GM21360 (cell line): ENCODE measurements at regions not wholly inside any gene's neighbourhood (a gene's known extent, or its start where the extent isn't known, plus 50 kb on each side); places are given as distances from the start of the nearest gene placed in this dataset.
"Not testable (repeated sequence)": the region's sequence is repeated elsewhere in the genome, so short reads cannot be mapped to it uniquely, and the experiment has no call there.

Source experiments
- ATAC-seq: cut with Tn5 transposase; IDR thresholded peaks from one replicate; pipeline ENCODE4 v1.9.1; 2021; ENCODE audit warnings: mild to moderate bottlenecking, moderate library complexity; ENCODE audit not compliant: unreplicated experiment

DNA sequence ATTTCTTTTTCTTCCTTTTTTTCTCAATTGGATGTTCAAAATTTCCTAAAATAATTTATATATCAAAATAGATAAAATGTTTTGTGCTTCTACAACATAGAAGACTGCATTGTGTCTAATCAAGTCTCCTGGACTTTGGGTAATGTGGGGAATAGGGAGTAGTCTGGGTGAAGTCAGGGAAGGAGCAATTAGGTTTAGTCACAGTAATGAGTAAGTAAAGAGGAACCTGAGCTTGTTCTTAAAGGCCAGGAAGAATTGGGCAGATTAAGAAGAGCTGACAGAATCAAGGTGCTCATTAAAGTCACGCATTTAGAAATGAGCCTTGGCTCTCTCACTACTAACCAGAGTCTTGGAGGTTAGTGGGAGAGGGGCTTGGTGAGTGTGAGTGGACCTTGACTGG is 233.3 kb upstream of the SSTR1 start:
- ATAC-seq = no peak

- ATAC-seq = no peak
These were observed 230.2 kb upstream of the SSTR1 start for GRCh38 chr14:37977481-37977880.

- no peak for ATAC-seq
These were observed 221.8 kb upstream of the SSTR1 start for GRCh38 chr14:37985826-37986470.

GRCh38 chr14:37988472-37988871 is 219.2 kb upstream of the SSTR1 start:
- ATAC-seq = no peak

DNA sequence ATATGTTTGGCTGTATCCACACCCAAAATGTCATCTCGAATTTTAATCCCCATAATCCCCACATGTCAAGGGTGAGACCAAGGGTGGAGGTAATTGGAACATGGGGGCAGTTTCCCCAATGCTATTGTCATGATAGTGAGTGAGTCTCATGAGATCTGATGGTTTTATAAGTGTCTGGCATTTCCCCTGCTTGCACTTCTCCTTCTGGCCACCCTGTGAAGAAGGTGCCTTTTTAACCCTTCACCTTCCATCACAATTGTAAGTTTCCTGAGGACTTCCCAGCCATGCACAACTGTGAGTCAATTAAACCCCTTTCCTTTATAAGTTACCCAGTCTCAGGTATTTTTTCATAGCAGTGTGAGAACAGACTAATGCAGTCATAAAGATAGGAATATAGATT is 216.7 kb upstream of the SSTR1 start:
- ATAC-seq = no peak

DNA sequence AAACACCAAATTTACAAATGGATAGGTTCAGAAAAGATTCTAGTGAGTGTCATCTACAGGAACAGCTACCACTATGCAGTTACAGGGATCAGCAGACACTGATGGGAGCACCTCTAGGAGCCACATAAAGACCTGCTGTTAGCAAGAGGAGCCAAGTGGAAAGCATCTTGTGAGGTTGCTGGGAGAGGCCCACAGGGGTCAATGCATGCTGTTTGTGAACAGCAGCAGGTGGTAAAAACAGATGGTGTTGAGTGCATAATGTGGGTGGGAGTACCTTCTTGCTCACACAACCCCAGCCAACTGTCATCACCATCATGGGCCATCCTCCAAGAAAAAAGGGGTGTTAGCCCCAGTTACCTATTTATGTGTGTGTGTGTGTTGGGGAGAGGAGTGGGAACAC is 215.2 kb upstream of the SSTR1 start:
- no peak for ATAC-seq

DNA sequence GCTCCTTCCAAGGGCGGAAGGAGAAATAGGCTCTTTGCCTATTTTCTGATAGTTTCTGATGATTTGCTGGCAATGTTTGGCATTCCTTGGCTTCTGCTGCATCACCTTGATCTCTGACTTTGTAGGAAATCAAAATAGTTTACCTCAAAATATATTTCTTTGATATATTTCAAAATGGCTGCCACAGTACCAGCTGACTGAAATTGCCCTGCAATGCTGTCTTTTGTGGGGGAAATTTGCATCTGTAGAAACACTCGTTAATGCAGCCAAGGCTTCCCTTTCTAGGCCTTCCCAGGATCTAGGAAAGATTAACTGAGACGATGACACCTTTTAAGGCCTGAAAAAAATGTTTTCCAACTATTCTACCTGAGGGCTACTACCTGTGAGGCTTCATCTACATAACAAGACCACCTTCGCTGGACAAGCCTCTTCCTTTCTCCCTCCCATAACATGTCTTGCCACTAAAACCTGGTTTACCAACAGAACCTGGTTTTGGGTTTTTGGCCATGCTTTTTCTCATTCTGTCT is 212.8 kb upstream of the SSTR1 start:
- no peak for ATAC-seq

DNA sequence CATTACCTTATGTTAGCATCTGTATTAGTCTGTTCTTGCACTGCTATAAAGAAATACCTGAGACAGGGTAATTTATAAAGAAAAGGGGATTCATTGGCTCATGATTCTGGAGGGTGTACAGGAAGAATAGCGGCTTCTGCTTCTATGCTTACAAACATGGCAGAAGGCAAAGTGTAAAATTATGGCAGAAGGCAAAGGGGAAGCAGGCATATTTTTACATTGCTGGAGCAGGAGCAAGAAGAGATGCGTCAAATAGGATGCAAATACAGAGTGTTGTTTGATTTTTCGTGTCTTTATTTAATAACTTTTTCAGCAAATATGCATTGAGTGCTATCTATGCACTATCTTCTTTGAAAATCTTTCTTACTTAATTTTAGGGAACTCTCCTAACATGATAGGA is 210.7 kb upstream of the SSTR1 start:
- no peak for ATAC-seq

- ATAC-seq = no peak
These were observed 207.4 kb upstream of the SSTR1 start for GRCh38 chr14:38000340-38000739.

DNA sequence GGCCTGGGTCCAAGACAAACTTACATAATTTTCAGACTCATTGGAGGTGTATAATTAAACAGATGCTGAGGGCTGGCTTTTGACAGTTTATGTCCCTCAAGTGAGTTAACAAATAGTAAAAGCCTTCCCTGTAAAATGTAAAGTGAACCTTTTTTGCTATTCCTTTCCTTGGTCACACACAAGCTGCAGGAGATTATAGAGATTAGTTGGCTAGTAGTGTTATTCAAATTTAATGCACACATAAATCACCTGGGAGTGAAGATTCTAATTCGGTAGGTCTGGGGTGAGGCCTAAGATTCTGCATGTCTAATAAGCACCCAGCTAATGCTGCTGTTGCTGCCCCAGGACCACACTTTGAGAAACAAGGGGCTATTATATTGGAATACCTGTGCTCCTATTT is 206.2 kb upstream of the SSTR1 start:
- ATAC-seq = no peak

DNA sequence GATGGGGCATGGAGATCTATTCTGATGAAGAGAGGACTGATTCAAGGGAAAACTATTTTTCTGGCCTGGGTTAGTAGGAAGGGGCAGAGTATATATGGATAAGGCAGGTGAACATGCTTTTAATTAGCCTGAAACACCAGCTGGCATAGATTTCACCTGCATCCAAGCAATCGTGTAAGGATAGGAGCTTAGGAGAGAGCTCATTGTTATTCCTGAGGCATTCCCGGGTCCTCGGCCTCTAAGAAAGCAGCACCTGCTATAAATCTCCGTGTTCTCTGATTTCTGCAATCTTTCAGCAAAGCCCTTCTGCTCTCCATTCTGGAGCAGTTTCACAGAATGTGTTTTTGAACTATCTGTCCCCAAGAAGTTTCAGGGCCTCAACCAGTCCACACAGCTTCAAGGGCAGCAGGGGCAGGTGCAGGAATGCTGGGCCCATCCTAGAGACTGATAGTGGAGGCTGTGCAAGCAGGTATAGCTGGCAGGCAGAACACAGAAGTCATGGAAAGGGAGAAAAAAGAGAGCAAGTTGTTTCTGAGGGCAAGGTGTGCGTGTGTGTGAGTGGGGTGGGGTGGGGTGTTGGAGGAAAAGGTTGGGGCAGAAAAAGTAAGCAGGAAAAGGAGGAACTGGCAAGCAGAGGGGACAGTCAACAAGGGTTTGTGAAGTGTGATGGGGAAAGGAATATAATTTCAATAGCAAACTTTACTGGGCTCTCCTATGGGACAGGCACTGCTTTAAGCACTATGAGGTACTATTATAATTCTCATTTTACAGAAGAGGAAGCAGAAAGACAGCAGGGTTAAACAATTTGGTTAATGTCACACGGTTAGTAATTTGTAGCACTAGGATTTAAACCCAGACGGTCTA is 203.7 kb upstream of the SSTR1 start:
- no peak for ATAC-seq

GRCh38 chr14:38004610-38004879 is 203.2 kb upstream of the SSTR1 start:
- no peak for ATAC-seq

DNA sequence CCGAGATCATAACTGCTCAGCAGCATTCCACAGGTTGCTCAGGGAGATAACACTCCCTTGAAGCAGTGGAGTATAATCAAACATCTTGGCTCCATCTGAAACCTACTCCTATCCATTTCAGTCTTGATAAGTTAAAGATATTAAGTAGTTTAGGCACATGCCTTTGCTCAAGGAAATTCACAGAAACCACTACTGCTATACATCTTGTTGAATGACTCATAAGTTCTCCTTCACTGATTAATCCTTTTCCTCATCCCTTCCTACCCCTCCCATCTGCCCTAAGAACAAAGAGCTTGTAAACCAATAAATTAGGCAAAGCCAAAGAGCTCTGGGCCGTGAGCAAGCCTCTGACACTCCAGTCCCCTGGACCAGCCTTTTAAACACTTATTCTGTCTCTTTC is 196.5 kb upstream of the SSTR1 start:
- ATAC-seq = not testable (repeated sequence)

DNA sequence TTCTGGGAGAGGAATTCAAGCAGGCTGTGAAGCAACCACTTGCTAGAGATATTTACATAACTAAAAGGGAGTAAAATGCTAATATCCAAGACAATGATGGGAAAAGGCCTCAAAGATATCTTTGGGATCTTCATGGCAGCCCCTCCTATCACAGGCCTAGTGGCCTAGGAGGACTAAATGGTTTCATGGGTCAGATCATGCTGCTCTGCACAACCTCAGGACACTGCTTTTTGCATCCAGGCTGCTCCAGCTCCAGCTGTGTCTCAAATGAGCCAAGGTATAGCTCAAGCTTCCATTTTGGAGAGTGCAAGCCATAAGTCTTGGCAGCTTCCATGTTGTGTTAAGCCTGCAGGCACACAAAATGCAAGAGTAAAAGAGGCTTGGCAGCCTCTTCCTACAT is 195.6 kb upstream of the SSTR1 start:
- no peak for ATAC-seq

DNA sequence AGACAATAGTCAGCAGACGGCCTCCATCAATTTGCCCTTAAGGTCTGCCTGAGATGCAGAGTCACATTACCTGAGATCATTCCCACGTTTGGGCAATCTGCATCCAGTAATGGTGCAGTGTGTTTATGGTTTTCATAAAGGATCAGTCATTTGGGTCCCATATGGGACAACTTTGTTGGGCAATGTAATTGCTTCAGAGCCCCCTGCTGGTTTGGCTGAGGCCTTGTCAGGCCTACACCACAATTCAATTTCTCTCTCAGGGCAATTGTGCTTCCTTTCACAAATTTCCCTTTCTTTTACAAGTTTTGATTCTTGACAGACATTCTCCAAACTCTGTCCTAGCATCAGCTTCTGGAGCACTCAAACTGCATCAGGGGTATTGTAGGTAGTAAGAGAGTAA is 191.2 kb upstream of the SSTR1 start:
- no peak for ATAC-seq

GRCh38 chr14:38021861-38022260 is 185.8 kb upstream of the SSTR1 start:
- ATAC-seq = no peak

DNA sequence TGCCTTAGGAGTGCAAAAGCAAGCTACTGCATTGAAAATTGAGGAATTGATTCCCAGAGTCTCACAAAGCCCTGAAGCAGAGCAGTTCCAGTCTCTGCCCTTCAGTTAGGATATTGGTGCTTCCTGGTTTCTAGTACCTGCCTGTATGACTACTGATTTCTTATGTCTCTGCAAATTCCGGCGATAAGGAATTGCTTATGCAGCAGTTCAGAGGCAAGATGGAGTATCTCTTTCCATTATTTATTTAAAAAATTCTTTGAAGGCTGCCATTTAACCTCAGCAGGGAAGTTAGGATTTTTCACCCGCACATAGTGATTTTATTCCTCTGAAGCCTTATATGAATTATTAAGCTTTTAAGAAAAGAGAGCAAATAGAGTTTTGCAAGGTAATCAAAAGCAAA is 184.9 kb upstream of the SSTR1 start:
- ATAC-seq = no peak

GRCh38 chr14:38038171-38038570 is 169.5 kb upstream of the SSTR1 start:
- ATAC-seq = no peak

- ATAC-seq = no peak
These were observed 168.7 kb upstream of the SSTR1 start for GRCh38 chr14:38038986-38039385.

- ATAC-seq = no peak
These were observed 168.2 kb upstream of the SSTR1 start for GRCh38 chr14:38039496-38039895.

DNA sequence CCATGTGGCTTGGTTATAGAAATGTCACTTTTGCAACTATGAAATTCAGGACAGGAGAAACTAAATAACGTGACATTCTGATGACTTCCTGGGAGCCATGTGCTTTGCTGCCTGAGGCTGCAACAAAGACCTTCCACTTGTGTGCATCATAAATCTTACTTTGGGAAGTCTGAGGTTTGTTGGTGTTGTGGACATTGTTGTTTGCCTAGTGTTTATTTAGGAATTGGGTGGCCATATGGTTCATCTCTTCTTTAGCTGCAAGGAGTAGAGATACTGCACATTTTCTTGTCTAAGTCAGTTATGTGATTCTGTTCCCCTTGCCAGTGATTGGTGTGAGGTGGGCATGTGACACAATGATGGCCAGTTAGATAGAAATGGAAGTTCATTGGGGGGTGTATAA is 167.3 kb upstream of the SSTR1 start:
- ATAC-seq = no peak

DNA sequence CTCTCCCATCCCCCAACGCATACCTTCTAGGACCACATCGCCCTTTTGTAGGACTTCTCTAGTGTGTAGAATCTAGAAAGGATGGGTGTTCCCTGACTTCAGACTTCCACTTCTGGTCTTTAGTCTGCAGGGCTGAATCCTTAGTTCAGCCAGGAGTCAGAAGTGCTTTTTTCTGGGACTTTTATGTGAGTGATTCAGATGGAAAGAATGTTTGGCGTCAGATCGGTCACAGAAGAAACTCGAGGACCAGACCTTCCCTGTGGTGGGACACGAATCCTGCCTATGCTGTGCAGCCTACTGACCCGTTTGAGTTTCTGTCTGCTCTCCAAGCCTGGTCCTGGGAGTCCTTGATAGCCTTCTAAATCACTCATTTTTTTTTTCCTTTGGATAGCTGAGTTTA is 165.4 kb upstream of the SSTR1 start:
- no peak for ATAC-seq

GRCh38 chr14:38044710-38045109 is 163.0 kb upstream of the SSTR1 start:
- no peak for ATAC-seq
